ENCODE measurements at regions not wholly inside any gene's neighbourhood (a gene's known extent, or its start where the extent isn't known, plus 50 kb on each side); places are given as distances from the start of the nearest gene placed in this dataset.

DNA sequence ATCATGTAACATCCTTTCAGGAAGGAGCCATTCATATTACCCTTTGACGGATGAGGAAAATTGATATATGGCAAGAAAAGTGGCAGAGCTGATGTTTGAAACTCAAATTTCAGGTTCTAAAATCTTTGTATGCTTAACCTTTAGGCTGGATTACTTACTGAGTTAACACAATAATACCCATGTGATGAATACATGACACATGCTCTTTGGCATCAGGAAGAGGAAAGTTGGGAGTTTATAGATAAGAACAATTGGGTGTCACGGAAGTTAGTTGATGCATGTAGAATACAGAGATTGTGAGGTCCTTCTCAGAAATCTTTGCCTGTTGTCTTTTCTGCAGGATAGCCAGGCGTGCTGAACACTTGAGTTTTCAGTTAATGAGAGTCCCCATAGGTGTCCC, 572.1 kb upstream of the POM121L12 start:
- Histone ChIP-seq H3K9ac (ENCODE audit: low read depth, low read length) (no peak overlapping the region), H3K9me3 (ENCODE audit: control insufficient read depth, insufficient read depth, low read length) (no peaks in the 10 kb centered on the region), H3K4me3 (ENCODE audit: low read depth, low read length) (no peak overlapping the region), H3K36me3 (ENCODE audit: control insufficient read depth, insufficient read depth, low read length) (no peaks in the 10 kb centered on the region), H3K27me3 (ENCODE audit: control insufficient read depth, insufficient read depth, low read length) (no peaks in the 10 kb centered on the region), H3K4me1 (ENCODE audit: control insufficient read depth, insufficient read depth, low read length) (no peaks in the 10 kb centered on the region), H3K27ac (ENCODE audit: low read depth, low read length) (no peak overlapping the region)

DNA sequence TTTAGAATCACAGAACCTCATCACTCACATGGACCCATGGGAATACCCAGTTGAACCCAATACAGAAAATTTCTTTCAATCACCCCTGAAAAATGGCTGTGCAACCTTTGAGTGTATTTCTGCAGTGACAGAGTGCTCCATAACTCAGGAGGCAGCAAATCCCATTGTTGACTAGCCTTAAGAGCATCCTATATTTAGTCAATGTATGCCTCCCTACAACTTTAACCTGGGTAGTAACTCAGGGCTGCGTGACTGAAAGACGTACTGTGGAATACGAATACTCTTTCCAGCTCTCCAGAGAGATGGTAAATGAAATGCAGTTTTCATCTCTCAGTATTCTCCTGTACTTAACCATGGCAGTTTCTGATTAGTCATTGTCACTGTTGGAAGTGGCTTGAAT, 573.0 kb upstream of the POM121L12 start:
- Histone ChIP-seq H3K4me1 (ENCODE audit: control insufficient read depth, insufficient read depth, low read length) (no peaks in the 10 kb centered on the region), H3K9ac (ENCODE audit: low read depth, low read length) (no peak overlapping the region), H3K27me3 (ENCODE audit: control insufficient read depth, insufficient read depth, low read length) (no peaks in the 10 kb centered on the region), H3K27ac (ENCODE audit: low read depth, low read length) (no peak overlapping the region), H3K36me3 (ENCODE audit: control insufficient read depth, insufficient read depth, low read length) (no peaks in the 10 kb centered on the region), H3K4me3 (ENCODE audit: low read depth, low read length) (no peak overlapping the region), H3K9me3 (ENCODE audit: control insufficient read depth, insufficient read depth, low read length) (no peaks in the 10 kb centered on the region)

DNA sequence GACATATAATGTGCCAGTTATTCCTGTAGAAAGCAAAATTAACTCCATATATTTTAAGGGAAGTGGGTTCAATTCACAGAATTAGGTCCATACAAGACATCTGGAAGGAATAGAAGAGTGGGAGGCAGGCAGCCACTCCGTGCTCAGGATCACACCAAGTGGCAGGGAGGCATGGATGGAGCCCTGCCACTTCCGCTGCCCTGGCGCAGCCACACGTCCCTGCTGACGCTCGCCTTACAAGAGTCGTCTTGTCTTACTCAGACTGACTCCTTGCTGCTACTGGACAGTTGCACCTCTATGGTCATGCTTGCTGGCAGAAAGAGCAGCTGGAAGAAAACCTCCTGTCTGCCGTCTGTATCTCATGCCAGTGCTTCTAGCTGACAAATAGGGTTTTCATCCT, 579.9 kb upstream of the POM121L12 start:
- Histone ChIP-seq H3K27me3 (ENCODE audit: control insufficient read depth, insufficient read depth, low read length) (no peaks in the 10 kb centered on the region), H3K27ac (ENCODE audit: low read depth, low read length) (no peak overlapping the region), H3K4me3 (ENCODE audit: low read depth, low read length) (no peak overlapping the region), H3K9me3 (ENCODE audit: control insufficient read depth, insufficient read depth, low read length) (no peaks in the 10 kb centered on the region), H3K4me1 (ENCODE audit: control insufficient read depth, insufficient read depth, low read length) (no peaks in the 10 kb centered on the region), H3K36me3 (ENCODE audit: control insufficient read depth, insufficient read depth, low read length) (no peaks in the 10 kb centered on the region), H3K9ac (ENCODE audit: low read depth, low read length) (no peak overlapping the region)

DNA sequence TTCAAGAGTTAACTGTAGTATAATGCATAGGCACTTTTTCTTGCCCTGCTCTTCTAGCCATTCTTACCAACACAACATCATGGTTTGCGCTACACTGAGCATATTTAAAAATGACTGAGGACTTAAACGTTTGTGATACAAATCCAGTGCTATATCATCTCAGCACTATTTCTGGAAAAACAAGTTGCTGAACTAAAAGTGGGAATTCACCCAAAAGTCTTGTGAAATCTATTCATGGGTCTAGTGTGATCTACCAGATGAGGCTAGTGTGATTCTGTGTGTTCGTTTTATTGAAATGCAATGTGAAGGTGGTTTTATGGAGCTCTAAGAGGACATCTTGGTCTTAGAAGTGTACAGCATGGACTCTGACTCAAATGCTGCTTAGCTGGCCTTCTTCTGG, 584.6 kb upstream of the POM121L12 start:
- Histone ChIP-seq H3K36me3 (ENCODE audit: control insufficient read depth, insufficient read depth, low read length) (no peaks in the 10 kb centered on the region), H3K27ac (ENCODE audit: low read depth, low read length) (no peak overlapping the region), H3K9ac (ENCODE audit: low read depth, low read length) (no peak overlapping the region), H3K4me3 (ENCODE audit: low read depth, low read length) (no peak overlapping the region), H3K27me3 (ENCODE audit: control insufficient read depth, insufficient read depth, low read length) (no peaks in the 10 kb centered on the region), H3K4me1 (ENCODE audit: control insufficient read depth, insufficient read depth, low read length) (peaks cover 14% of the 10 kb centered on the region), H3K9me3 (ENCODE audit: control insufficient read depth, insufficient read depth, low read length) (no peaks in the 10 kb centered on the region)

DNA sequence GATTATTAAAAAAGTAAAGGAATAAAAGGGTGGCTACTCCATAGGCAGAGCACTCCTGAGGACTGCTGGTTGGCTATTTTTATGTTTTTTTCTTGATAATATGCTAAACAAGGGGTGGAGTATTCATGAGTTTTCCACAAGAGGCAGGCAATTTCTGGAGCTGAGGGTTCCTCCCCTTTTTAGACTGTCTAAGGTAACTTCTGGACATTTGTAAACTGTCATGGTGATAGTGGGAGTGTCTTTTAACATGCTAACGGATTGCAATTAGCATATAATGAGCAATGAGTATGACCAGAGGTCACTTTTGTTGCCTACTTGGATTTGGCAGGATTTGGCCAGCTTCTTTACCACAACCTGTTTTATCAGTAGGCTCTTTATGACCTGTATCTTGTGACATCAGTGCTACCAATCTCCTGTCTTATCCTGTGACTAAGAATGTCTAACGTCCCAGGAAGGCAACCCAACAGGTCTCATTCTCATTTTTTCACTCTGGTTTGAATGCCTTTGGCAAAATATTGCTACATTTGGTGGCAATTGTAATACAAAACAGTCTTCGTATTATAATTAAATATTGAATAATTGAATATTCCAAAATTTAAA, 587.8 kb upstream of the POM121L12 start:
- Histone ChIP-seq H3K36me3 (ENCODE audit: control insufficient read depth, insufficient read depth, low read length) (no peaks in the 10 kb centered on the region), H3K9me3 (ENCODE audit: control insufficient read depth, insufficient read depth, low read length) (peaks cover 3% of the 10 kb centered on the region; the same call in 1 of the 2 replicates), H3K4me1 (ENCODE audit: control insufficient read depth, insufficient read depth, low read length) (peaks cover 14% of the 10 kb centered on the region), H3K4me3 (ENCODE audit: low read depth, low read length) (no peak overlapping the region), H3K9ac (ENCODE audit: low read depth, low read length) (no peak overlapping the region), H3K27me3 (ENCODE audit: control insufficient read depth, insufficient read depth, low read length) (no peaks in the 10 kb centered on the region), H3K27ac (ENCODE audit: low read depth, low read length) (no peak overlapping the region)

DNA sequence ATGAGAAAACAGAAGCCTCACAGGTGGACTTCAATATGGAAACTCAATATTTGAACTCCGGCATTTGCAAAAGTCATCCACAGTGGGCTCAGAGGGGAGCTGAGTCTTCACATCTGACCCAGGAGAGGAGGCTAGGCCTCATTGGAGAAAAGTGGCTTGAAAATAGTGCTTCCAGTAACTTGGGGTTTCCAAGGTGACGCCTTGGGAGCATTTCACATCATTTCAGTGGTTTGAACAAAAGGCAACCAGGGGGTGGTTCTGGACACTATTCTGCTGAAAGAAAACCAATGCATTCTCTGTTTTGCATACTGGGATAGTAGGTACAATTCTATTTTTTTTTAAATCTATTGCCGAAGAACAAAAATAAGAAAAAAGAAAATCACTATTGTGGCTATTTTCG, 599.2 kb upstream of the POM121L12 start:
- Histone ChIP-seq H3K4me3 (ENCODE audit: low read depth, low read length) (no peak overlapping the region), H3K9me3 (ENCODE audit: control insufficient read depth, insufficient read depth, low read length) (no peaks in the 10 kb centered on the region), H3K36me3 (ENCODE audit: control insufficient read depth, insufficient read depth, low read length) (no peaks in the 10 kb centered on the region), H3K27me3 (ENCODE audit: control insufficient read depth, insufficient read depth, low read length) (no peaks in the 10 kb centered on the region), H3K4me1 (ENCODE audit: control insufficient read depth, insufficient read depth, low read length) (no peaks in the 10 kb centered on the region), H3K9ac (ENCODE audit: low read depth, low read length) (no peak overlapping the region), H3K27ac (ENCODE audit: low read depth, low read length) (no peak overlapping the region)

DNA sequence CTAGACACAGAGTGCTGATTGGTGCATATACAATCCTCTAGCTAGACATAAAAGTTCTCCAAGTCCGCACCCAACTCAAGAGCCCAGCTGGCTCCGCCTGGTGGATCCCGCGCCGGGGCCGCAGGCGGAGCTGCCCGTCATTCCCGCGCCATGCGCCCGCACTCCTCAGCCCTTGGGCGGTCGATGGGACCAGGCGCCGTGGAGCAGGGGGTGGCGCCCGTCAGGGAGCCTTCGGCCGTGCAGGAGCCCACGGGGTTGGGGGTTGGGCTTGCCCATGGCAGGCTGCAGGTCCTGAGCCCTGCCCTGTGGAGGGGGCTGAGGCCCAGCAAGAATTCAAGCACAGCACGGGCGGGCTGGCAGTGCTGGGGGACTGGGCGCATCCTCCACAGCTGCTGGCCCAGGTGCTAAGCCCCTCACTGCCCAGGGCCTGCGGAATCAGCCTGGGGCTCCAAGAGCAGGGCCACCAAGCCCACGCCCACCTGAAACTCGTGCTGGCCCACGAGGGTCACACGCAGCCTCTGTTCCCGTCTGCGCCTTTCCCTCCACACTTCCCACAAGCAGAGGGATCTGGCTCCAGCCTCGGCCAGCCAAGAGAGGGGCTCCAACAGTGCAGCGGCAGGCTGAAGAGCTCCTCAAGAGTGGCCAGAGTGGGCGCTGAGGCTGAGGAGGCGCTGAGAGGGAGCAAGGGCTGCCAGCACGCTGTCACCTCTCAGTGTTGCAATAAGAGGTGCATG, 604.2 kb upstream of the POM121L12 start:
- no peaks in the 10 kb centered on the region for H3K4me1 ChIP-seq (ENCODE audit: control insufficient read depth, insufficient read depth, low read length)
- H3K9ac ChIP-seq (ENCODE audit: low read depth, low read length), result no peak overlapping the region
- H3K27ac ChIP-seq (ENCODE audit: low read depth, low read length), result no peak overlapping the region
- no peaks in the 10 kb centered on the region for H3K27me3 ChIP-seq (ENCODE audit: control insufficient read depth, insufficient read depth, low read length)
- H3K9me3 ChIP-seq (ENCODE audit: control insufficient read depth, insufficient read depth, low read length), result peaks cover 3% of the 10 kb centered on the region; the same call in 1 of the 2 replicates
- H3K36me3 ChIP-seq (ENCODE audit: control insufficient read depth, insufficient read depth, low read length), result no peaks in the 10 kb centered on the region
- H3K4me3 ChIP-seq (ENCODE audit: low read depth, low read length), result no peak overlapping the region

DNA sequence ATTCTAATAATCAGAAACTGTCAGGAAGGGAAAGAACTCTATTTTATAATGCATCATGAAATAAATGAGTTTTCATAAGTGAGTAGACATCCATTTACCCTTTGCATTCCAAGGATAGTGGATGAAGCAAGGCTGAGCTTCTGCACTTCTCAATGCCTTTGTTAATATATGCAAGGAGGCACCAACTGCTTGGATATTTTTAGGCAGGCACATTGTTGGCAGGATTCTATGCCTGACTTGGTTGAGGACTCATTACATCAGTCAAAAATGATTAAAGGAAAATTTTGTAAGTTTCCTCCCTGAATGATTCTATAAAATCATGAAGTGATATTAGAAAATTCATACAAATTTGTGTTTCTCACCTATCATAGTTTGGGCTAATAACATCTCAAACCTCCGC, 612.2 kb upstream of the POM121L12 start:
- H3K27me3 ChIP-seq (ENCODE audit: control insufficient read depth, insufficient read depth, low read length), result no peaks in the 10 kb centered on the region
- H3K4me1 ChIP-seq (ENCODE audit: control insufficient read depth, insufficient read depth, low read length), result no peaks in the 10 kb centered on the region
- H3K36me3 ChIP-seq (ENCODE audit: control insufficient read depth, insufficient read depth, low read length), result no peaks in the 10 kb centered on the region

DNA sequence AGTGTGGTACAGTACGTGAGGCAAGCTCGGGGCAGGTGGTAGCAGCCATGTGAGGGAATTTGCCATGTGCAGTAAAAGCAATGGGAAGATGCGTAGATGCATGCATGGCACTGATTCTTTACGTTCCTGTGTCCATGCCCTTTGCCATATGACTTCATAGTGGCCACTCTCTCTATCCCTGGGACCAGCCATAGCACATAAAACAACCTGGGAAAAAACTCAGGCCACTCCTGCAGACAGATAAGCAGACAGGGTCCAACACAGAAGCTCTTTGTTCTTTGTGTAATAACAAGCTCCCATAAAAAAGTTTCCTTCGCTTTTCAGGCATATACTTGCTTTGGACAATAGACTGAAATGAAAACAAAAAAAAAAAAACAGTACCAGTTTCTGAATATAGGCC, 622.4 kb upstream of the POM121L12 start:
- Histone ChIP-seq H3K27me3 (ENCODE audit: control insufficient read depth, insufficient read depth, low read length) (no peaks in the 10 kb centered on the region), H3K4me1 (ENCODE audit: control insufficient read depth, insufficient read depth, low read length) (no peaks in the 10 kb centered on the region)

More for the DNA sequence above, 612.2 kb upstream of the POM121L12 start:
- no peak overlapping the region for H3K27ac ChIP-seq (ENCODE audit: low read depth, low read length)
- H3K4me3 ChIP-seq (ENCODE audit: low read depth, low read length), result no peak overlapping the region
- H3K9me3 ChIP-seq (ENCODE audit: control insufficient read depth, insufficient read depth, low read length), result no peaks in the 10 kb centered on the region
- no peak overlapping the region for H3K9ac ChIP-seq (ENCODE audit: low read depth, low read length)

DNA sequence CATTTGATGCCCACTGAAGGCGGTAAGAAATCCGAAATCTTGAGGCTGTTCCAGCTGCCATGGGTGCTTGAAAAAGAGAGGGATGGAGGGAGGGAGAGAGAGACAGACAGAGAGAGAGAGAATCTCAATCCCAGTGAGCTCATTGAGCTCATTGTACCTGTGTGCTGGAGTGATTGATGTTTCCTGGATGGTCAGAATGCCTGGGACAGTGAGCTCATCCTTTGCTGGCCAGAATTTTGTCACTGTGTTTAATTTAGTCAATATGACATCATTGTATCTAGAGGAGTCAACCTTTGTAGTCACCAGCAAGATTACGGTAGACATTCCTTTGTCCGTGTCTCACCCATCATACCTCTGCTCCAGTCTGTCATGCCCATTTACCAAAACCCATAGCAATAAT, 625.4 kb upstream of the POM121L12 start:
- no peaks in the 10 kb centered on the region for H3K36me3 ChIP-seq (ENCODE audit: control insufficient read depth, insufficient read depth, low read length)
- no peak overlapping the region for H3K9ac ChIP-seq (ENCODE audit: low read depth, low read length)
- H3K27me3 ChIP-seq (ENCODE audit: control insufficient read depth, insufficient read depth, low read length), result no peaks in the 10 kb centered on the region
- no peaks in the 10 kb centered on the region for H3K9me3 ChIP-seq (ENCODE audit: control insufficient read depth, insufficient read depth, low read length)
- no peaks in the 10 kb centered on the region for H3K4me1 ChIP-seq (ENCODE audit: control insufficient read depth, insufficient read depth, low read length)
- H3K4me3 ChIP-seq (ENCODE audit: low read depth, low read length), result no peak overlapping the region
- no peak overlapping the region for H3K27ac ChIP-seq (ENCODE audit: low read depth, low read length)

More for the DNA sequence above, 622.4 kb upstream of the POM121L12 start:
- Histone ChIP-seq H3K4me3 (ENCODE audit: low read depth, low read length) (no peak overlapping the region), H3K9ac (ENCODE audit: low read depth, low read length) (no peak overlapping the region), H3K36me3 (ENCODE audit: control insufficient read depth, insufficient read depth, low read length) (no peaks in the 10 kb centered on the region), H3K9me3 (ENCODE audit: control insufficient read depth, insufficient read depth, low read length) (no peaks in the 10 kb centered on the region), H3K27ac (ENCODE audit: low read depth, low read length) (no peak overlapping the region)

DNA sequence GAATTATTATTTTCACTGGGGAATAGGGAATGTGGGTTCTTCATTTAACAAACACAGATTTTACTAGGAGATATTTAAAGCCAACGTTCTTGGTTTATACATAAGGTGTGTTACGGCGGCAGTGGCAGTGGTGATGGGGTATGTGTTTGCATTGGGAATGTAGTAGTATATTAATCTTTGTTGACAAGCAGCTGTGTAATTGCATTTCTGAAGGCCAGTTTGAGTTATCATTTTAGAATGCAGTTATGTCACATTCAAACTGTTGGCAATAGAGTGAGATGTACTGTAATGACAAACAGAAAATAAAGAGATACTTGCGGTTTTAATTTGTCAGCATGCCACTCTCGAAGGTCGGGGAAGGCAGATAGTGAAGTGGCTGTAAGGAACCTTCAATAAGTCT, 628.6 kb upstream of the POM121L12 start:
- H3K4me1 ChIP-seq (ENCODE audit: control insufficient read depth, insufficient read depth, low read length), result no peaks in the 10 kb centered on the region
- no peaks in the 10 kb centered on the region for H3K9me3 ChIP-seq (ENCODE audit: control insufficient read depth, insufficient read depth, low read length)
- no peaks in the 10 kb centered on the region for H3K27me3 ChIP-seq (ENCODE audit: control insufficient read depth, insufficient read depth, low read length)
- no peak overlapping the region for H3K27ac ChIP-seq (ENCODE audit: low read depth, low read length)
- H3K4me3 ChIP-seq (ENCODE audit: low read depth, low read length), result no peak overlapping the region
- no peaks in the 10 kb centered on the region for H3K36me3 ChIP-seq (ENCODE audit: control insufficient read depth, insufficient read depth, low read length)
- no peak overlapping the region for H3K9ac ChIP-seq (ENCODE audit: low read depth, low read length)
